HEK293T (cell line): ENCODE measurements at regions not wholly inside any gene's neighbourhood (a gene's known extent, or its start where the extent isn't known, plus 50 kb on each side); places are given as distances from the start of the nearest gene placed in this dataset.

Experiments used
- CTCF ChIA-PET: fragments of 350-600 bp; formaldehyde crosslinking; extraction: SDS; loops from one replicate; lab custom pipeline; 2021; ENCODE audit warnings: antibody characterized with exemption, inconsistent platforms; lab: Yijun Ruan, JAX
- POLR2A ChIA-PET: fragments of 350-600 bp; formaldehyde crosslinking; extraction: SDS; loops from one replicate; lab custom pipeline; 2020; ENCODE audit warnings: antibody characterized with exemption, inconsistent platforms; lab: Yijun Ruan, JAX
- DNase-seq: peaks from one replicate; pipeline ENCODE4 v3.0.0; 2012; ENCODE audit warnings: mixed read lengths; ENCODE audit errors: extremely low spot score
- ARNT ChIP-seq: fragments of 450-650 bp; IDR thresholded peaks from 2 replicates; pipeline ENCODE4 v1.6.1; 2017; ENCODE audit warnings: mild to moderate bottlenecking
- BHLHE40 ChIP-seq: fragments of 450-650 bp; IDR thresholded peaks from 2 replicates; pipeline ENCODE4 v1.6.1; 2016; ENCODE audit warnings: mild to moderate bottlenecking, moderate library complexity, borderline replicate concordance
- CTBP1 ChIP-seq: fragments of 450-650 bp; IDR thresholded peaks from 2 replicates; pipeline ENCODE4 v1.6.1; 2016; ENCODE audit warnings: borderline replicate concordance
- ELF4 ChIP-seq: fragments of 450-650 bp; IDR thresholded peaks from 2 replicates; pipeline ENCODE4 v1.6.1; 2017; ENCODE audit warnings: antibody characterized with exemption
- FOXA1 ChIP-seq: fragments of 450-650 bp; IDR thresholded peaks from 2 replicates; pipeline ENCODE4 v1.6.1; 2016; ENCODE audit warnings: mild to moderate bottlenecking
- FOXK2 ChIP-seq: fragments of 450-650 bp; IDR thresholded peaks from 2 replicates; pipeline ENCODE4 v1.6.1; 2016; ENCODE audit warnings: mild to moderate bottlenecking
- FOXM1 ChIP-seq: fragments of 450-650 bp; IDR thresholded peaks from 2 replicates; pipeline ENCODE4 v1.6.1; 2017; ENCODE audit warnings: mild to moderate bottlenecking, borderline replicate concordance
- HDGF ChIP-seq: fragments of 450-650 bp; IDR thresholded peaks from 2 replicates; pipeline ENCODE4 v1.6.1; 2017; ENCODE audit warnings: antibody characterized with exemption, borderline replicate concordance
- L3MBTL2 ChIP-seq: fragments of 450-650 bp; conservative IDR thresholded peaks from 2 replicates; pipeline ENCODE4 v1.6.1; 2016; ENCODE audit warnings: mild to moderate bottlenecking
- LEF1 ChIP-seq: fragments of 450-650 bp; IDR thresholded peaks from 2 replicates; pipeline ENCODE4 v1.6.1; 2017; ENCODE audit warnings: mild to moderate bottlenecking, borderline replicate concordance
- NFRKB ChIP-seq: fragments of 450-650 bp; IDR thresholded peaks from 2 replicates; pipeline ENCODE4 v1.6.1; 2016; ENCODE audit warnings: mild to moderate bottlenecking, moderate library complexity
- SP1 ChIP-seq: fragments of 450-650 bp; IDR thresholded peaks from 2 replicates; pipeline ENCODE4 v1.6.1; 2017
- SUZ12 ChIP-seq: fragments of 450-650 bp; IDR thresholded peaks from 2 replicates; pipeline ENCODE4 v1.6.1; 2016; ENCODE audit warnings: mild to moderate bottlenecking
- TARDBP ChIP-seq: fragments of 450-650 bp; IDR thresholded peaks from 2 replicates; pipeline ENCODE4 v1.6.1; 2016
- ZNF384 ChIP-seq: fragments of 450-650 bp; IDR thresholded peaks from 2 replicates; pipeline ENCODE4 v1.6.1; 2016
- TF ChIP-seq, protein P1 (sequence below): fragments of 450-650 bp; IDR thresholded peaks from 2 replicates; pipeline ENCODE4 v1.6.1; 2016

DNA sequence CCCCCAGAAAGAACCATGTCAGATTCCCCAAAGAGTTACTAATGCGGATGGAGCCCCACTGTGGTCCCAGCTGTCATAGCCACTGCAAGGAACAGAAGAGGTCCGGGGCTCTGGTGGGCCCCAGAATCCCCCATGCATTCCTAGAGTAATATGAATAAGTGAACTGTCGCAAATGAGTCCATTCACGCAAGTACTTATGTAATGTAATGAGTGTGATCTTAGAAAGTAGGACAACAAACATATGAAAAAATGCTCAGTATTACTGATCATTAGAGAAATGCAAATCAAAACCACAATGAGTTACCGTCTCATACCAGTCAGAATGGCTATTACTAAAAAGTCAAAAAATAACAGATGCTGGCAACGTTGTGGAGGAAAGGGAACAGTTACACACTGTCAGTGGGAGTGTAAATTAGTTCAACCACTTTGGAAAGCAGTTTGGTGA is 141.5 kb upstream of the RBPJ start:
- ChIA-PET CTCF (interaction anchor here (0.6 kb wide), 1 partner anchor 26 kb away, joined by 3 read pairs; no protein-coding TSS in a partner anchor), POLR2A (no interaction called here)
- no peak for TF ChIP-seq NFRKB
- no peak for TF ChIP-seq BHLHE40
- TF ChIP-seq CTBP1 = no peak
- TF ChIP-seq FOXK2 = no peak
- no peak for TF ChIP-seq ZNF384
- TF ChIP-seq ELF4 = no peak
- no peak for TF ChIP-seq HDGF
- TF ChIP-seq FOXA1 = no peak
- no peak for TF ChIP-seq FOXM1
- TF ChIP-seq LEF1 = no peak
- TF ChIP-seq, protein P1, sequence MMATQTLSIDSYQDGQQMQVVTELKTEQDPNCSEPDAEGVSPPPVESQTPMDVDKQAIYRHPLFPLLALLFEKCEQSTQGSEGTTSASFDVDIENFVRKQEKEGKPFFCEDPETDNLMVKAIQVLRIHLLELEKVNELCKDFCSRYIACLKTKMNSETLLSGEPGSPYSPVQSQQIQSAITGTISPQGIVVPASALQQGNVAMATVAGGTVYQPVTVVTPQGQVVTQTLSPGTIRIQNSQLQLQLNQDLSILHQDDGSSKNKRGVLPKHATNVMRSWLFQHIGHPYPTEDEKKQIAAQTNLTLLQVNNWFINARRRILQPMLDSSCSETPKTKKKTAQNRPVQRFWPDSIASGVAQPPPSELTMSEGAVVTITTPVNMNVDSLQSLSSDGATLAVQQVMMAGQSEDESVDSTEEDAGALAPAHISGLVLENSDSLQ = no peak
- no peak for TF ChIP-seq ARNT
- no peak for TF ChIP-seq SP1
- no peak for TF ChIP-seq TARDBP
- TF ChIP-seq SUZ12 = no peak
- TF ChIP-seq L3MBTL2 = no peak
- DNase-seq = no peak

DNA sequence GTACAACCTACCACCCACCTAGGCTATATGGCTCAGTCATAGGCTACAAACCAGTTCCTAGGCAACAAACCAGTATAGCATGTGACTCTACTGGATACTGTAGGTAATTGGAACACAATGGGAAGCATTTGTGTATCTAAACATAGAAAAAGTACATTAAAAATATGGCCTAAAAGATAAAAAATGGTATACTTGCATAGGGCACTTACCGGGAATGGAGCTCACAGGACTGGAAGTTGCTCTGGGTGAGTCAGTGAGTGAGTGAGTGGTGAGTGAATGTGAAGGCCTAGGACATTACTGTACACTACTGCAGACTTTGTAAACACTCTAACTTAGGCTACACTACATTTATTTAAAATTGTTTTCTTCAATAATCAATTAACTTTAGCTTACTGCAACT is 139.2 kb upstream of the RBPJ start:
- DNase-seq = no peak
- ChIA-PET POLR2A (no interaction called here), CTCF (interaction anchor here (0.6 to 0.7 kb wide), 3 partner anchors 45 to 114 kb away, joined by 3 to 4 read pairs (median 3); no protein-coding TSS in a partner anchor)
- no peak for TF ChIP-seq LEF1

DNA sequence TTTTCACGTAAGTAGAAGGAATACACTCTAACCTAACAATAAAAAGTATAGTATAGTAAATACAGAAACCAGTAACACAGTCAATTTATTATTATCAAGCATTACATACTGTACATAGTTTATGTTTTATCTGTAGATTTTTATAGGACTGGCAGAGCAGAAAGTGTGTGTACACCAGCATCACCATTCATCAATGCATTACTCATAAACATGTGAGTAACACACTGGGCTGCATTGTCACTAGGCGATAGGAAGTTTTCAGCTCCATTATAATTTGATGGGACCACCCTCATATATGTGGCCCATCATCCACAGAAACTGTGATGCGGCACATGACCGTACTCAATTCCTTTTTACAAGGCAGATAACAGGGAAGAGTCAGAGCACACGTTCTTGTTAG is 137.8 kb upstream of the RBPJ start:
- no peak for TF ChIP-seq SUZ12
- no peak for TF ChIP-seq BHLHE40
- TF ChIP-seq, protein P1 = no peak
- TF ChIP-seq L3MBTL2 = no peak
- no peak for TF ChIP-seq TARDBP
- TF ChIP-seq ZNF384 = no peak
- no peak for TF ChIP-seq FOXK2
- no peak for TF ChIP-seq ARNT
- no peak for TF ChIP-seq HDGF
- TF ChIP-seq SP1 = no peak
- no peak for TF ChIP-seq CTBP1
- TF ChIP-seq ELF4 = no peak
- TF ChIP-seq LEF1 = no peak
- ChIA-PET CTCF (interaction anchor here (0.7 kb wide), 1 partner anchor 21 kb away, joined by 3 read pairs; no protein-coding TSS in a partner anchor), POLR2A (no interaction called here)
- DNase-seq = no peak

DNA sequence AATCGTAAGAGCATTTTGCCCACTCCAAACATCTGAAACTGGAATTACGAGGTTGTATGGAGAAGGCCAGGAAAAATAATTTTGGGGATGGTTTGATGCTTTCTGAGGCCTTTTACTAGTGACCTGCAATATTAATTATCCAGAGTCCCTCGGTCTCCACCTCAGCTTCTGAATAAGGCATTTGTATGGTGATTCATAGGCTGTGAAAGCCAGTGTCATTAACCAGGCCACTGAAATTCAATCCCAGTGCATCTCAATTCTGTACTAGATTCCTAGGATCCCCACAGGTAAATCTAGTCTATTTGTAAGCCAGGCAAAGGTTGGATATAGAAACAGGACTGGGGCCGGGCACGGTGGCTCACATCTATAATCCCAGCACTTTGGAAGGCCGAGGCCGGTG is 135.4 kb upstream of the RBPJ start:
- POLR2A ChIA-PET = no interaction called here

DNA sequence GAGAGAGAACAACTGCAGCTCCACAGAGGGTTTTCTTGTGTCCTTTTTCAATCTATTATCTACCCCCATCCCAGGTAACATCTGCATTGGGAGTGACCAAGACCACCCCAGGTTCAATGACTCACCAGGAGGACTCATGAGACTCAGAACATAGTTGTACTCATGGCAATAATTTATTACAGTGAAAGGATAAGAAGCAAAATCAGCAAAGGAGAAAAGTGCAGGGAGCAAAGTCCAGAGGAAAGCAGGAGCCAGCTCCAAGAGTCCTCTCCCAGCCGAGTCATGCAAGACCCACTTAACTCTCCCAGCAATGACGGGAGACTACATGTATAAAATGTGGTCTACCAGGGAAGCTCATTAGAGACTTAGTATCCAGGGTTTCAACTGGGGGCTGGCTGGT is 129.5 kb upstream of the RBPJ start:
- DNase-seq = no peak
- ChIA-PET CTCF (interaction anchor here (0.6 kb wide), 1 partner anchor 163 kb away, joined by 3 read pairs; no protein-coding TSS in a partner anchor), POLR2A (no interaction called here)
- TF ChIP-seq BHLHE40 = no peak
- TF ChIP-seq HDGF = no peak
- no peak for TF ChIP-seq TARDBP
- no peak for TF ChIP-seq SP1
- TF ChIP-seq, protein P1 = no peak
- no peak for TF ChIP-seq L3MBTL2
- no peak for TF ChIP-seq SUZ12
- TF ChIP-seq CTBP1 = no peak
- no peak for TF ChIP-seq ZNF384
- TF ChIP-seq FOXK2 = no peak
- no peak for TF ChIP-seq ELF4

More for the DNA sequence above, 135.4 kb upstream of the RBPJ start:
- CTCF ChIA-PET = interaction anchor here (0.6 kb wide), 1 partner anchor 32 kb away, joined by 3 read pairs; no protein-coding TSS in a partner anchor
- TF ChIP-seq CTBP1 (no peak), ZNF384 (no peak), L3MBTL2 (no peak), ELF4 (no peak), FOXA1 (no peak), HDGF (no peak), TARDBP (no peak), LEF1 (no peak), FOXK2 (no peak), SP1 (no peak), FOXM1 (no peak), ARNT (no peak), SUZ12 (no peak), BHLHE40 (no peak), NFRKB (no peak)
- TF ChIP-seq, protein P1 = no peak
- no peak for DNase-seq
